ENCODE measurements at regions not wholly inside any gene's neighbourhood (a gene's known extent, or its start where the extent isn't known, plus 50 kb on each side); places are given as distances from the start of the nearest gene placed in this dataset.
"Not testable (repeated sequence)": the region's sequence is repeated elsewhere in the genome, so short reads cannot be mapped to it uniquely, and the experiment has no call there.

GRCh38 chr5:40440746-40441145, 239.0 kb upstream of the PTGER4 start:
- TF ChIP-seq, protein P1, sequence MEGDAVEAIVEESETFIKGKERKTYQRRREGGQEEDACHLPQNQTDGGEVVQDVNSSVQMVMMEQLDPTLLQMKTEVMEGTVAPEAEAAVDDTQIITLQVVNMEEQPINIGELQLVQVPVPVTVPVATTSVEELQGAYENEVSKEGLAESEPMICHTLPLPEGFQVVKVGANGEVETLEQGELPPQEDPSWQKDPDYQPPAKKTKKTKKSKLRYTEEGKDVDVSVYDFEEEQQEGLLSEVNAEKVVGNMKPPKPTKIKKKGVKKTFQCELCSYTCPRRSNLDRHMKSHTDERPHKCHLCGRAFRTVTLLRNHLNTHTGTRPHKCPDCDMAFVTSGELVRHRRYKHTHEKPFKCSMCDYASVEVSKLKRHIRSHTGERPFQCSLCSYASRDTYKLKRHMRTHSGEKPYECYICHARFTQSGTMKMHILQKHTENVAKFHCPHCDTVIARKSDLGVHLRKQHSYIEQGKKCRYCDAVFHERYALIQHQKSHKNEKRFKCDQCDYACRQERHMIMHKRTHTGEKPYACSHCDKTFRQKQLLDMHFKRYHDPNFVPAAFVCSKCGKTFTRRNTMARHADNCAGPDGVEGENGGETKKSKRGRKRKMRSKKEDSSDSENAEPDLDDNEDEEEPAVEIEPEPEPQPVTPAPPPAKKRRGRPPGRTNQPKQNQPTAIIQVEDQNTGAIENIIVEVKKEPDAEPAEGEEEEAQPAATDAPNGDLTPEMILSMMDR (IDR thresholded peaks at IDR 0.05; ENCODE audit: control insufficient read depth, extremely low read depth, insufficient read depth), result no peak
- H3K4me3 ChIP-seq (ENCODE audit: low read depth, low read length), result no peak overlapping the region
- DNase-seq (ENCODE audit: low read depth), result no peak

DNA sequence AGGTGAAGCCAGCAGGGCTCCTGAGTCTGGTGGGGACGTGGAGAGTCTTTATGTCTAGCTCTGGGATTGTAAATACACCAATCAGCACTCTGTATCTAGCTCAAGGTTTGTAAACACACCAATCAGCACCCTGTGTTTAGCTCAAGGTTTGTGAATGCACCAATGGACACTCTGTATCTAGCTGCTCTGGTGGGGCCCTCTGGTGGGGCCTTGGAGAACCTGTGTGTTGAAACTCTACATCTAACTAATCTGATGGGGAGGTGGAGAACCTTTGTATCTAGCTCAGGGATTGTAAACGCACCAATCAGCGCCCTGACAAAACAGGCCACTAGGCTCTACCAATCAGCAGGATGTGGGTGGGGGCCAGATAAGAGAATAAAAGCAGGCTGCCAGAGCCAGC, 240.6 kb upstream of the PTGER4 start:
- not testable (repeated sequence) for DNase-seq (ENCODE audit: low read depth)

GRCh38 chr5:40438646-40439045, 241.1 kb upstream of the PTGER4 start:
- DNase-seq (ENCODE audit: low read depth); H3K4me3 ChIP-seq (ENCODE audit: low read depth, low read length): not testable (repeated sequence)

More for the DNA sequence above, 240.6 kb upstream of the PTGER4 start:
- H3K4me3 ChIP-seq (ENCODE audit: low read depth, low read length), result not testable (repeated sequence)

DNA sequence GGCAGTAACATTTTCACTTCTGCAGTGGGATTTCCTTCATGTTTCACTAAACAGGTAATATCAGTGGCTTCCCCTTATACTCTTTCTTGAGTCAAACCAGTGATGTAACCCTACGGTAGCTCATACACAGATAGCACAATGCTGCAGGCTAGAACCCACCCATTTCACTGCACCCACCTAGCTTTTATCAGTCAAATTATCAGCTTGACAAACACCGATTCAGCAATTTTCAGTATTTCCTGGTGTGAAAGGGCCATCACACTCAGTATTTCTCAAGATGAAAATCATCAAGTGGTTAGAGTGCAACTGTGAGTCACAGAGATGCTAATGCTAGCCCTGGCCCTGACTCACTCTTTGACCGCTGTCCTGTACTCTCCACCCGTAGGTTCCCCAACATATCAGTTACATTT, 242.3 kb upstream of the PTGER4 start:
- TF ChIP-seq, protein P1 (IDR thresholded peaks at IDR 0.05; ENCODE audit: control insufficient read depth, extremely low read depth, insufficient read depth), result no peak
- DNase-seq (ENCODE audit: low read depth), result no peak
- no peak overlapping the region for H3K4me3 ChIP-seq (ENCODE audit: low read depth, low read length)

- DNase-seq (ENCODE audit: low read depth), result no peak
- TF ChIP-seq, protein P1 (IDR thresholded peaks at IDR 0.05; ENCODE audit: control insufficient read depth, extremely low read depth, insufficient read depth), result no peak
- H3K4me3 ChIP-seq (ENCODE audit: low read depth, low read length), result no peak overlapping the region
Measured at GRCh38 chr5:40436535-40437237, 243.0 kb upstream of the PTGER4 start.

DNA sequence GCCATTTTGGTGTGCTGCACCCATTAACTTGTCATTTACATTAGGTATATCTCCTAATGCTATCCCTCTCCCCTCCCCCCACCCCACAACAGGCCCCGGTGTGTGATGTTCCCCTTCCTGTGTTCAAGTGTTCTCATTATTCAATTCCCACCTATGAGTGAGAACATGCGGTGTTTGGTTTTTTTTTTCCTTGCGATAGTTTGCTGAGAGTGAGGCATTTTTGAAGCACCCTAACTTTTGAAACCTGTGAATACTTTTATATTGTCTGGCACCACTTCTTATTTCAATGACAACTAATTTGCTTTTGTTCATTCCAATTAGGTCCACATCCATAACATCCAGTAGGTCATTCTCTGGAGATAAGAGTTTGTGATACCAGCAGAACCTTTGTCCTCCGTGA, 244.0 kb upstream of the PTGER4 start:
- not testable (repeated sequence) for H3K4me3 ChIP-seq (ENCODE audit: low read depth, low read length); DNase-seq (ENCODE audit: low read depth)

DNA sequence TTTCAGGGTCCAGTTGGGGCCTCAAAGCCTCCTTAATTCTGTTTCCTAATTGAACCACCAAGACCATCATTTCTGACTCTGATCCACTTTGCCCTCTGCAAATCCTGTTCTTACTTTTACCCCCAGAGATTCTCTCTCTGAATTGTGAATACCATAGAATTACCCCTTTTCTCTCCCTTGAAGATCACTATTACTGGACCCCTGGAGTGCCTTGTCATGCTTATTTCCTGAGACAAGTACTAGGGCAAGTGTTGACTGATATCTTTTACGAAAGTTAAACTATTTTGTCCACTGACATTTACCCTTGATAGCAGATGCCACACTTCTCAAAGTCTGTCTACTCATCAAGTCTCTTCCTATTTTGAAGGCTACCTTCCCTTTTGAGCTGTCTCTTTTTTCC, 246.9 kb upstream of the PTGER4 start:
- H3K4me3 ChIP-seq (ENCODE audit: low read depth, low read length), result no peak overlapping the region
- TF ChIP-seq, protein P1 (IDR thresholded peaks at IDR 0.05; ENCODE audit: control insufficient read depth, extremely low read depth, insufficient read depth), result no peak
- DNase-seq (ENCODE audit: low read depth), result no peak

GRCh38 chr5:40431734-40432133, 248.0 kb upstream of the PTGER4 start:
- DNase-seq (ENCODE audit: low read depth), result peak; percentile 86
- H3K4me3 ChIP-seq (ENCODE audit: low read depth, low read length), result no peak overlapping the region
- TF ChIP-seq, protein P1 (IDR thresholded peaks at IDR 0.05; ENCODE audit: control insufficient read depth, extremely low read depth, insufficient read depth), result no peak

Data from LNCaP clone FGC (cell line).